HG03432 (cell line): ENCODE measurements at regions not wholly inside any gene's neighbourhood (a gene's known extent, or its start where the extent isn't known, plus 50 kb on each side); places are given as distances from the start of the nearest gene placed in this dataset.

Source experiments
- ATAC-seq: cut with Tn5 transposase; IDR thresholded peaks from one replicate; pipeline ENCODE4 v1.9.1; 2021; ENCODE audit warnings: mild to moderate bottlenecking, moderate library complexity; ENCODE audit not compliant: unreplicated experiment

DNA sequence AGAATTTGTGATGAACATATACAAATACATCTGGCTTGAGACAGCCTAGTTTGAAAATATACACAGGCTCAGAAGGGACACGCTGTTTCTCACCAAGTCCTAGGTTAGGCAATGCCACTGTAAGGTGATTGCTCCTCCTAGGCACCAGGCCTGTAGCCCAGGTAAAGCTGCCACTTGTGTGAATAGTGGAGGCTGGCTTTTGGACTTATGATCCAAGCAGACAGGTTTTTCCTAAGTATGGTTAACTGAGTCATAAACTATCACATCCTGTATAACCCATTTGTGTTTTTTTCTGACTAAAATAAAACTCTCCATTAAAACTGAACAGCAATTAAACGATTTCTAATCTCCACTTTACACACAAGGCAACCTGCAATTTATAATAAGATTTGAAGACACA, 81.0 kb downstream of the SEMA4F start:
- ATAC-seq, result no peak

DNA sequence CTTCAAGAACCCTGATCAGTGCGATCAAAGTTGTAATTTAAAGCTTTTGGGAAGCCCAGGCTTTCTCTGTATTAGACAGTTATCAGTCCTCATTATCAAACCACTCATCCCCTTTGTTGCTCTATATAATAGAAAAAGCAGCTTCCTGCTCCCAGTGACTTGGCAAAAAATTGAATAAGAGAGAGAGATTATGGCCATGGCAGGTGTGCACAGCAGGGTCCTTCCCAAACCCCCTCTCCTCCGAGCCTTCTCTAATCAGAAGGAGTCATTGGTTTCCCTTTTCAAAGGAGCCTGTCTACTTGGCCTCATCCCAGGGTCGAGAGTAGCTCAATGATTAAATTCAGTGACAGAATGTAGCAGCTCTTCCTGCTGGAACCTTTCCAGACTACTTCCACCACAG, 81.5 kb downstream of the SEMA4F start:
- ATAC-seq, result no peak

DNA sequence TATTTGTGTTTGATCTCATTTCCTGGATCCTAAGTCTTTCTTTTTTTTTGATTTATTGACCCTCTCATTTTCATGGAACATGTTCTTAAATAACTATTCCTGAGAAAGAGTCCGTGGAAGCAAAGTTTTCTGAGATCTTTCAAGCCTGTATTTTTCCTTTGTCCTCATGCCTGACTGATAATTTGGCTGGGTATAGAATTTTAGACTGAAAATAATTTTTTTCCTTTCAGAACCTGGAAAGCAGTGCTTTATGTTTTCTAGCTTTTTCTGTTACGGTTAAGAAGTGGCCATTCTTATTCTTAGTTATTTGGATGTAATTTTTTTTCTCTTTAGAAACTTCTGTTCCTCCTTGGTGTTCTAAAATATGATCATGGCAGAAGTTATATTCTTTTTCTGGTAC, 82.5 kb downstream of the SEMA4F start:
- no peak for ATAC-seq

DNA sequence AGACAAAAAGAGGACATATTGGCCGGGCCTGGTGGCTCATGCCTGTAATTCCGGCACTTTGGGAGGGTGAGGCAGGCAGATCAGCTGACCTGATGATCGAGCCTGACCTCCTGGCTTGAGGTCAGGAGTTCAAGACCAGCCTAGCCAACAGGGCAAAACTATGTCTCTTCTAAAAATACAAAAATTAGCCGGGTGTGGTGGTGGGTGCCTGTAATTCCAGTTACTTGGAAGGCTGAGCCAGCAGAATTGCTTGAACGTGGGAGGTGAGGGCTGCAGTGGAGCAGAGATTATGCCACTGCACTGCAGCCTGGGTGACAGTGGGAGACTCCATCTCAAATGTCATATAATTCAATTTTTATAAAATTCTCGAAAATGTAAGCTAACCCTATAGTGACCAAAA, 84.5 kb downstream of the SEMA4F start:
- no peak for ATAC-seq

DNA sequence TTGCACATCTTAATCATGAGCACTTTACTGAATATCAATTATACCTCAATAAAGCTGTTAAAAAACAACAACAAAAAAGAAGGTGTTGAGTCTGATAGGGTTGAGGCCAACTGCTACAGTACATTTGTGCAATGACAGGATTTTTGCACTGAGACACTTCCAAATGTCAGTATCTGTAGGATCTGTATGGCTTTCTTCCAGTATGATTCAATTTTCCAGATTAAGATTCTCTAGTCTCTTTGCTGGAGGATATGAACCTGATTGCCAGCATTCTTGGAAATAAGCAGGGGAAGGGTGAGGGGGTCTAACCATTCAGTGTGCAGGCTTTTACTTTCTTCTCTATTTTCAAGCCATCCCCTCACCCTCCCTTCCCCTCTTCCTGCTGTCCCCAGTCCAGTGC, 85.1 kb downstream of the SEMA4F start:
- no peak for ATAC-seq

DNA sequence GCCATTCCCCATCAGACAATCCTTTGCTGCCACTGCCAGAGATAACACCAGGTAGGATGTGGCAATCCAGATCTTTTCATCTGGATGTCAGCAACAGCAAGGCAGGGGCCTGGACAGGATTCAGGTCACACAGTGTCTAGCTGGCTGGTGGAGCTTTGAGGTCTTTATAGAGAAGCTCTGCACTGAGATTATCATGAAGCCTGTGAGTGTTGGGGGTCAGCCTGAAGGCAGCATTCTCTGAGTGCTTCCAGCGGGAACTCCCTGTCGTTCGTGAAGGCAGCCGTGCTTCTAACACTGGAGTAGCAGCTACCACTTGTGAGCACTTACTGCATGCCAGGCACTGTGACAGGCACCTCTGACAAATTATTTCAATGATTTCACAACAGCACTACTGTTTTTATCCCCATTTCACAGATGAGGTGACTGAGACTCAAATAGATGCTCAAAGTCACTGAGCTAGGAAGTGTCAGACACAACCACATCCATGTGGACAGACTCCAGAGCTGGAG, 85.7 kb downstream of the SEMA4F start:
- ATAC-seq, result no peak

DNA sequence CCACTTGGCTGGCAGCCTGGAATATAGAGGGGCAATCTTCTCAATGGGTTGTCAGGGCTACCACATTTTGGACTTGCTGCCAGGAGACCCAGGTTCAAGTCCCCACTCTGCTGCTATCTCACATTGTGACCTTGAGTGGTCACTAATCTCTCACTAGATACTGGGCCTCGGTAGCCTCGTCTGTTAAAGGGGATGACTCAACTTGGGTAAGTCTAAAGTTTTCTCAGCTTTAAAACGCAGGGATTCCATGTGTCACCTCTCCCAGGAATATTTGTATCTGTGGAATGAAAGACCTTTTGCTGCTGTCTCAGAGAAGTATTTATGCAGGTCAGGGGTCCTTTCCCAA, 86.3 kb downstream of the SEMA4F start:
- no peak for ATAC-seq

DNA sequence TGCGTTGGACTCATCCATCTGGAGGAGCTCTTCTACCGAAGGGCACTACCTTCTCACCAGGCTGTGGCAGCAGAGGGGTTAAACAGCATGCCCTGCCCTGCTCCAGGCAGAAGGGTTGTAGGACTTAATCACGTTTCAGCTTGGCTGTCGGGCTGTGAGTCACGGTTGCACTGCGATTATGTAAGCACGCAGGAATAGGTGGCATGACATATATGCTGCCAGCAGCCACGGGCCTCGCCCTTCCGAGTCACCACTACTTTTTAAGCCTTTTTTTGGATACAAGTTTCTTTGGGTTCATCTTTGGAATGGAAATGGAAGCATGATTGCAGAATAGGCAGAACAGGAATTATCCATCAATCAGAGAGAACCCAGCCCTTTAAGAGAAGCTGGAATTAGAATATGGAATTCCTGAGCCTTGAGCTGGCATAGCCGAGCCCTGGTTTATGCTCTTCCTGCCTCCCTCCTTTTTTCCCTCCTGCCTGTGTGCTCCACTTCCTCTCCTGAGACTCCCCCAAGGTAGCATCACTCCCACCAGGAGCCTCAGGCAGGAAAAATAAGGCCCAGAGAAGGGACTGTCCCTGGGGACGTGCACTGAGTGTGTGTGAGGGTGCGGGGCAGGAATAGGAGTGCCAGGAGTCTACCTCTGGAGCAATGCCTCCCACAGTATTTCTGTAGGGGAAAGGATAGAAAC, 86.8 kb downstream of the SEMA4F start:
- no peak for ATAC-seq

DNA sequence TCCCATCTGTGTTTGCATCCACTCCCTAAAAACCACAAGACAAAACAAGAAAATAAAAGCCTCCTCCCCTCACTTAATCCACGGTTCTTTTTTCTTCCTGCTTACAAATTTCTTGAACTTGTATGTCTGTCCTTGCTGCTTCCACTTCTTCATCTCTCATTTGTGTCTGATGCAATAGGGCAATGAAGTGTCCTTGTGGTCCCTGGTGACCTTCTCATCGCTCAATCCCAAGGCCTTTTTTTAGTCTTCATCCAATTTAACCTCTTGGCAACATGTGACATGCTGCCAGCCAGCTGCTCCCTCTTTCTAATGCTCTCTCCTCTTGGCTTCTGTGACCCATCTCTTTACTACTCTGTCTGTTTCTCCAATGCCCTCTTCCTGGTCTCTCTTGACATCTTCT, 87.6 kb downstream of the SEMA4F start:
- ATAC-seq, result no peak

DNA sequence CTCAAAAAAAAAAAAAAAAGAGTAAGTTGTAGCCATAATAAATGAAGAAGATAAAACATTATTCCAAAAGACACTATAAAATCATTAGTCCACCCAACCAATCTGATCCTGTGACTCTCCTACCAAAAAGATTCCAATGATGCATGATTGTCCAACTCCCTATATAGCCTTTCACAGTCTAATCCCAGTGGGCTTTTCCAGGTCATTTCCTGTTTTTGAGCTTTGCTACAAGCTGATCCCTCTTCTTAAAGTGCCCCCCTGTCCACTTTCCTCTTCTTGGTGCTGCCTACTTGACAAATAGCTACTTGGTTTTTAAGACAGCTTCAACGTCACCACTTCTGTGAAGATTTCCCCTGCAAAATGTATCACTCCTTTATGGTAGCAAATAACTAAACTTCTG, 88.4 kb downstream of the SEMA4F start:
- ATAC-seq, result no peak

DNA sequence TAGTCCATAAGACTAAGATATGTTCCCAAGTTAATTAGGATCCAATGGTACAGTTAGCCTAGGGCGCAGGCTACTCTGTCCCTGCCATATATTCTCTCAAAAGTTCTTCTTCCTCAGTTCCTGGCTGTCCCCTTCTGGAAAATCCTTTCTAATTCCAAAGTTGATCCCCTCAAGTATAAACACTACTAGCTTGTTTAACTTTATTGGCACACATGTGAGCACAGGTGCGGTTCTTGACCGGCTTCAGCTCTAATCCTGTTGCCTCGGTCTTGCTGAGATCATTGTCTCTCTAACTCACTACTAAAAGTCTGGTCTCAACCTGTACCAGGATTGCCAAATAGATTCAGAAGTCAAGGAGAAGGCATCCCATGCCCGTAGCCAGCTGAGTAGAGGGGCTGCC, 89.0 kb downstream of the SEMA4F start:
- no peak for ATAC-seq

DNA sequence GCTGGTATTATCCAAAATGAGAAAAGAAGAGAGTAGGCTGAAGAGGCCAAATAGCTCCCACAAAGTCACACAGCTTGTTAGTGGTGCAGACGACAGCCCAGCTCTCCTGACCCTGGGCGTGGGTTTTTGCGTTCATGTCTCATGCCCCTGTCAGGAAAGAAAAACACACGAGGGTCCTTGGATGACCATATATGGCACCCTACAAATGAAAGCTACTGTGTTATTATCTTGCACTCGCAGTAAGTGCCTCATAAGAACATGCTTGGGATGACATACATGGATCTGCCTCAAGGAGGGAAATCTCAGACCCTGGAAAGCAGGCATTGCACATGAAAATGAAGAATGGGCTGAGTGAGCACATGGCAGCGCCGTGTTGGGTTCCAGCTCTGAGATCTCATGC, 89.7 kb downstream of the SEMA4F start:
- ATAC-seq, result no peak

DNA sequence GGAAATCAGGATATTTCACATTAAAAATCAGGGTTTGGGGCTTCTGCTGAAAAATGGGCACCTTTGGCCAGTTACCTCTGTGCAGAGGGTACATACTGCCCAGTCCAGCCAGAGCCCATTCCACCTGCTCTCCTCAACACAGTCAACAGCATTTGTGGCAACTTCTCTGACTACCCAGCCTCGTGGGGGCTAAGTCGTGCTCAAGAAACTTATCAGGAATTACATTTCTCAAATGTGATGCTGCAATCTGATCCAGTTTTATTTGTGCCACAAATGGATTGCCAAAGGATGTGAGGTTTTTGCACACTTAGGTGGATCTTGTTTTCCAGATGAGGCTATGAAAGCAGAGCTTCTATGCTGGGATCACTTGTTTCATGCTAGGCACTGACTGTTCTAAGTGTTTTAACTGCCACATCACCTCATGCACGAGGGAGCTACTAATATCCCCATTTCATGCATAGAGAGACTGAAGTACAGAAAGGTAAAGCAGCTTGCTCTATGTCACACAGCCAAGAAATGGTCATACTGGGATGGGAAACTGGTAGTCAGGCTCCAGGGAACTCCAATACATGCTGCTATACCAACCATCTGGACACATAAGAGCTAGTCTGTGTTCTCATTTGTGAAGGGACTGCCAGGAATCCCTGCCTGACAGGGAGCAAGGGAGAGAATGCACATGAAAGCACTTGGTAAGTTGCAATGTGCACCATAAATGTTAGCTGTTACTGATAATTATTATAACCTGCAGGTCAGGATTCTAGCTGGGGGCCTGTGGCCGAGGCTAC, 89.0 kb upstream of the HK2 start:
- no peak for ATAC-seq

DNA sequence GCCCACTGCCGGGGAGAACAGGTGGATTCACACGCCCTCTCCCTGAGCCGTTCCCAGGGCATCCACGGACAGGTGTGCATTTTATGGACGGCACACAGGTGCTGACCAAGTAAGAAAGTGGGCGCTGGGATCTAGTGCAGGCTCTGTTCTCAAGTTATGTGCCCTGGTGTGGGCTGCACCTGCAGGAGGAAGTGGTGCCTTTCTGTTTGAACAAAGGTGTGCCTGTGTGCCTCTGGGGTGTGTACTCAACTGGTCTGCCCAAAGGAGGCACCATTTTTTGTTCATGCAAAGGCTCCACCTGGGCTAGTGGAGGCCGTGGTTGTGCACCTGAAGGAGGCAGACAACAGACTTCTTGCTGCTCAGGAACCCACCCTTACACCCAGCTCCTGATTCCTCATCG, 88.2 kb upstream of the HK2 start:
- no peak for ATAC-seq

DNA sequence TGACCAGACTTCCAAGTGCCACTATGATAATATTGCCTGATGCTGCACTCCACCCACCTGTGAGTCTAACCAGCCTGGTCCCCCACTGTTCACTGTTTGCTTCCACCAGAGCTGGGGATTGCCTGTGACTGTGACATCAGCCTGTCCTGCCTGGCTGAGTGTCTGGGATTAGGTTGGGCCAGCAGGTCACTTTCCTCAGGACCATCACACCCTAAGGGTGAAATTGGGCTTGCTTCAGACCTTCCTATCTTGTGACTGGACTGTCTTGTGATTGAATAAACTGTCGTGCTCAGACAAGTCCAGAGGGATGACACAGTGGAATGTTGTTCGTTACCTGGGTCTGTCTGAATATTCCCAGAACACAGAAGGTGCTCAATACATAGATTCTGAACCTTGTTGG, 87.4 kb upstream of the HK2 start:
- ATAC-seq, result no peak

DNA sequence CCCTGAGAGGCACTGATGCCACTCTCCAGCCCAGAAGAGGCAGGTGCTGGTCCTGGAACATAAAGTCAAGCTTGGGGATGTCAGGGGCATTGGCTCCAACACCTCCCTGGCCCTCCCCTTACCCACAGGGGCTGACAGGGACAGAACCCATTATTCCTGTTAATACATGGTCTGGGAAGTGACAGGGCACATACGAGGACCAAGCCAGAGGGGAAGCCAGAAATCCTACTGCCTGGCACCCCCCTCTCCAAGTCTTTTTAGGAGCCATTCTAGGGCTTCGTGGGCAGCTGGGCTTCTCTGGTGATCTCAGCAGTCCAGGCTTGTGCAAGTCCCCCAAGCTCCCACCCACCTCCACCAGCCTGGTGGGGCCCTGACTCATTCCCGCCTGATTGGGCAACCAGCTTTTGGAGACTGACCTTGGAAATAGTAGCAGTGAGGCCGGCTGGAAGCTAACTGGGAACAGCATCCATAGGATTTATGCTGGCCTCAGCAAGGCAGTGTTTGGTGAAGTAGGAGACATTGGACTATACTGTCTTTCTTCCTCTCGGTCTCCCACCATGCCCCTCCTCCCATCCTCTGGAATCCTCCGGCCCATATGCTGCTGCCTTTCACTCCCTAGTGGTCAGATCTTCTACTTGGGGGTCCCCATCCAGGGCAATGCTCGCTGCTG, 86.4 kb upstream of the HK2 start:
- ATAC-seq, result no peak

DNA sequence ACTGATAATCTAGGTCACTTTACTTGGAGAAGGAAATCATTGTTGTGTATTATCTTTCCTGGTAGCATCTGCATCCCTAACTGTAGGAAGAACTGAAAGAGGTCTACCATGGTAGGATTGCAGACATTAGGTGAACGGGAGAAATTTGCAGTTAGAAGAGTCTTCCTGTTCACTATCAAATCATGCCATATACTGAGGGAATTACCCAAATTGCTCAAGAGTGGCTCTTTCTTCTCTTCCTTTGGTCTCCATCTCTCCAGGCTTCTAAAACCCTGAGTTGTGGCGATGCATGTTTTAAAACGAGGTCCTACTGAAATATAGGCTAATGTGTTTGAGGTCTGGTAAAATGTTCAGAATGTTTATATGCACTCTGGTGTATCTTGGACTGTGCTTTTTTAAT, 85.3 kb upstream of the HK2 start:
- ATAC-seq, result no peak

DNA sequence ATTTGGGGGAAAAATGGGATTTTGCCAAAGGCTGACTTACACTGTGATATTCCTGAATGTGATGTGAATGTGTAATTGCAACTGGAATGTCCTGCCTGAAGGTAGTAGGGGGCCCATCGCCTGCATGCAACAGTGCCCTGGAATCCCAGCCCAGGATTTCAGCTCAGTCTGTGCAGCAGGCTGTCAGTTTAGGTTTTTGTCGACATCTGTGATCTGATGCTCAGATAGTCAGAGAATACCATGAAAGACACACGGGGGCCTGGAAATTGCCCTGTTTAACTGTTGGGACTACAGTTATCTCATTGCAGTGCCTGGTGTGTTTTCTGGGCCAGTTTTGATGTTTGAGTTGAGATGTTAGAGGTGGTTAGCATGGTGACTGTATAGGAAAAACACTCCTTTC, 84.5 kb upstream of the HK2 start:
- no peak for ATAC-seq

DNA sequence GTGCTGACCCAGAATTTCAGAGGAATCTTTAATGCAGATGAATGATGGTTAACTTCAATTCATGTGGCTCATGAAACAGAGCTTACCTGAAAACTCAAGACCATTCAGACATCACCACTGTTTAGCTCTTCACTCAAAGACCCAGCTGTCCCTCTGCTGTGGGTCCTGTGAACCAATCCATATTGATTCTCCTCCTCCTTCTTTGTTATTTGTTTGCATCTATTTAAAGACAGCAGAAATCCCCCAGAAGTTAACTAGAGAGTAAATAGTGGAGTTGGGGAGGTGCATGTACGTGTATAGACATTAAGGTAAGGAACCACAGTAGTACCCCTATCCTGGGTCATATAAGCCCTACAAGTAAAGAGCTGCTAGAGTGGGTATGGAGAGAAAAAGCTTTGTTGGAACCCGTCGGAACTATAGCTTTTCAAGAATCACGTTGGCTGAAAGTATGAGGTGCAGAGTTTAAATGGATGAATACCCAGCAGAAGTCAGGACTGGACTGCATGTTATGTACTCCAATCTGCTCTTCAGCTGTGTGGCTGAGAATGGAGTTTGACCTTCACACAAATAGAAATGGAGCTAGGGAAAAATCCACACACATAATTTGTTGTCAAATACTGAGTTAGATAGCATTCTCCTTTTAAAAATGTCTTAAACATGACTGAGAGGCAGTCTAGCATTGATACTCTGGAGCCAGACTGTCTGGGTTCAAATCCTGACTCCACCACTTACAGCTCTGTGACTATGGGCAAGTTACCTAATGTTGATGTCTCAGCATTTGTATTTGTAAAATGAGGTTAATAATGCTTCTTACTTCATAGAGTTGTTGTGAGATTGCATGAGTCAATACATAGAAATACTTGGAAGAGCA, 81.7 kb upstream of the HK2 start:
- no peak for ATAC-seq

DNA sequence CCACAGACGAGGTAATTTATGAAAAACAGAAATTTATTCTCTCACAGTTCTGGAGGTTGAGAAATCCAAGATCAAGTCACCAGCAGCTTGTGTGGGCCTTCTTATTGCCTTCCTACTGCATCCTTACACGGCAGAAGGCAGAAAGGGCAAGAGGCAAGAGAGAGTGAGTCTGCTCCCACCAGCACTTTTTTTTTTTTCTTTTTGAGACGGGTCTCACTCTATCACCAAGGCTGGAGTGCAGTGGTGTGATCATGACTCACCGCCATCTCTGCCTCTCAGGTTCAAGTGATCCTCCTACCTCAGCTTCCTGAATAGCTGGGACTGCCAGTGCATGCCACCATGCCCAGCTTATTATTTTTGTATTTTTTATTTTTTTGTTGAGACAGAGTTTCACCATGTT, 78.5 kb upstream of the HK2 start:
- ATAC-seq, result no peak

DNA sequence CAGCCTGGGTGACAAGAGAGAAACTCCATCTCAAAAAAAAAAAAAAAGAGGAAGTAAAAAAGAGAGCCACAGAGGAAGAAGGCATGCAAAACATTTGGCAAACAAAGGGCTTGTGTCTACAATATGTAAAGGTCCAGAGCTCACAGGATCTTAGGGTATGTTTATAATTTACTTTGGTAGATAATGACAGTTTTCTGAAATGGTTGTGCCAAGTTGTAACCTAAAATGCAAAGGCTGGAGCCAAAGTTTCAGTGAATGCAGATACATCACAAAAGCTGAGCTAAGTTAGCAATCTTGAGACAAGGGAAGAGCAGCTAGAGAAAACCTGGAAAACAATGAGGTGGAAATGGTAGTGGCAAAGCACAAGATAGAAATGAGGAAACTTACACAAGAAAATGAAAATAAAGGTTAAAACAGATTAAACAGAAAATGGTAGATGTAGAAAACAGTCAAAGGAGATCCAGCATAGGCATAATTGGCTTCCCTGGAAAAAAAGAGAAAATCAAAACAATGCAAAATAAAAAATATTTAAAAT, 77.5 kb upstream of the HK2 start:
- no peak for ATAC-seq
